ENCODE measurements at regions not wholly inside any gene's neighbourhood (a gene's known extent, or its start where the extent isn't known, plus 50 kb on each side); places are given as distances from the start of the nearest gene placed in this dataset.

- no peak for TF ChIP-seq CTCF (conservative IDR thresholded peaks at IDR 0.05 in 1 of 2, IDR thresholded peaks at IDR 0.05 in 1 of 2; ENCODE audit: low read depth in 1 of 2, low read length in 2 of 2)
- no peak for TF ChIP-seq EZH2 (IDR thresholded peaks at IDR 0.05; ENCODE audit: low read length, missing control alignments)
These were observed 1422.9 kb downstream of the EFNB2 start for GRCh38 chr13:105112561-105112960.
